Parathyroid adenoma (tissue), 2 donors: ENCODE measurements at regions not wholly inside any gene's neighbourhood (a gene's known extent, or its start where the extent isn't known, plus 50 kb on each side); places are given as distances from the start of the nearest gene placed in this dataset.

Source experiments
- H2AFZ ChIP-seq: fragments of 300-600 bp; sonication (generic); one replicate; pipeline ENCODE4 v1.7.0; 2017; ENCODE audit warnings: antibody characterized with exemption, mild to moderate bottlenecking
- H3K27ac ChIP-seq: fragments of 300-600 bp; sonication (generic); one replicate; pipeline ENCODE4 v1.7.0; 2017
- H3K27me3 ChIP-seq: fragments of 300-600 bp; sonication (generic); one replicate; pipeline ENCODE4 v1.7.0; 2017; ENCODE audit warnings: low read length; ENCODE audit not compliant: control insufficient read depth, insufficient read depth
- H3K36me3 ChIP-seq: fragments of 300-600 bp; sonication (generic); one replicate; pipeline ENCODE4 v1.7.0; 2017; ENCODE audit warnings: low read length; ENCODE audit not compliant: control insufficient read depth, insufficient read depth
- H3K4me1 ChIP-seq: fragments of 300-600 bp; sonication (generic); one replicate; pipeline ENCODE4 v1.7.0; 2017; ENCODE audit warnings: control low read depth
- H3K4me2 ChIP-seq: fragments of 300-600 bp; sonication (generic); one replicate; pipeline ENCODE4 v1.7.0; 2017; ENCODE audit warnings: low read length
- H3K4me3 ChIP-seq: fragments of 300-600 bp; sonication (generic); one replicate; pipeline ENCODE4 v1.7.0; 2017; ENCODE audit warnings: low read depth, low read length
- H3K79me2 ChIP-seq: fragments of 300-600 bp; sonication (generic); one replicate; pipeline ENCODE4 v1.7.0; 2017; ENCODE audit warnings: control low read depth
- H3K9ac ChIP-seq: fragments of 300-600 bp; sonication (generic); one replicate; pipeline ENCODE4 v1.7.0; 2017; ENCODE audit warnings: mild to moderate bottlenecking
- H3K9me3 ChIP-seq: fragments of 300-600 bp; sonication (generic); one replicate; pipeline ENCODE4 v1.7.0; 2017; ENCODE audit warnings: low read length; ENCODE audit not compliant: control insufficient read depth
- CTCF ChIP-seq: fragments of 300-600 bp; sonication (generic); IDR thresholded peaks from one replicate; pipeline ENCODE4 v1.7.0; 2017; ENCODE audit warnings: antibody characterized with exemption, mild to moderate bottlenecking
- donor health status: primary hyperparathyroidism.

GRCh38 chr6:150689900-150690590 lies 90.4 kb downstream of the PLEKHG1 start:
- H3K27me3 ChIP-seq: no peaks in the 10 kb centered on the region
- no peak for TF ChIP-seq CTCF

GRCh38 chr6:150690681-150691080 lies 91.0 kb downstream of the PLEKHG1 start:
- peaks cover 60% of the 10 kb centered on the region for H3K79me2 ChIP-seq
- no peaks in the 10 kb centered on the region for H3K36me3 ChIP-seq
- H3K27ac ChIP-seq: no peak overlapping the region
- H3K27me3 ChIP-seq: no peaks in the 10 kb centered on the region
- no peak overlapping the region for H2AFZ ChIP-seq
- H3K9me3 ChIP-seq: no peaks in the 10 kb centered on the region
- peaks cover 6% of the 10 kb centered on the region for H3K4me1 ChIP-seq
- no peak for TF ChIP-seq CTCF
- no peak overlapping the region for H3K4me3 ChIP-seq
- no peak overlapping the region for H3K9ac ChIP-seq
- no peak overlapping the region for H3K4me2 ChIP-seq

More at GRCh38 chr6:150689900-150690590, 90.4 kb downstream of the PLEKHG1 start:
- H3K9me3 ChIP-seq: no peaks in the 10 kb centered on the region
- no peak overlapping the region for H2AFZ ChIP-seq
- H3K4me2 ChIP-seq: no peak overlapping the region
- no peaks in the 10 kb centered on the region for H3K36me3 ChIP-seq
- H3K79me2 ChIP-seq: peaks cover 59% of the 10 kb centered on the region
- H3K27ac ChIP-seq: no peak overlapping the region
- H3K9ac ChIP-seq: no peak overlapping the region
- H3K4me1 ChIP-seq: peaks cover 6% of the 10 kb centered on the region
- no peak overlapping the region for H3K4me3 ChIP-seq

- no peaks in the 10 kb centered on the region for H3K27me3 ChIP-seq
- H3K4me2 ChIP-seq: no peak overlapping the region
- peaks cover 61% of the 10 kb centered on the region for H3K79me2 ChIP-seq
- no peaks in the 10 kb centered on the region for H3K9me3 ChIP-seq
- H2AFZ ChIP-seq: no peak overlapping the region
- no peaks in the 10 kb centered on the region for H3K36me3 ChIP-seq
- no peak overlapping the region for H3K4me3 ChIP-seq
- no peak overlapping the region for H3K9ac ChIP-seq
- peaks cover 6% of the 10 kb centered on the region for H3K4me1 ChIP-seq
- no peak for TF ChIP-seq CTCF
- H3K27ac ChIP-seq: no peak overlapping the region
Observed at GRCh38 chr6:150691463-150691862, 91.8 kb downstream of the PLEKHG1 start.

GRCh38 chr6:150692604-150693003 lies 92.9 kb downstream of the PLEKHG1 start:
- TF ChIP-seq CTCF: no peak

GRCh38 chr6:150694889-150695288 lies 95.2 kb downstream of the PLEKHG1 start:
- Histone ChIP-seq H3K27me3 (no peaks in the 10 kb centered on the region), H3K79me2 (peaks cover 70% of the 10 kb centered on the region), H3K4me3 (no peak overlapping the region), H3K27ac (no peak overlapping the region), H3K4me2 (no peak overlapping the region), H3K4me1 (peaks cover 6% of the 10 kb centered on the region), H2AFZ (no peak overlapping the region), H3K36me3 (no peaks in the 10 kb centered on the region), H3K9ac (no peak overlapping the region), H3K9me3 (no peaks in the 10 kb centered on the region)
- TF ChIP-seq CTCF: no peak

More at GRCh38 chr6:150692604-150693003, 92.9 kb downstream of the PLEKHG1 start:
- no peaks in the 10 kb centered on the region for H3K9me3 ChIP-seq
- H2AFZ ChIP-seq: no peak overlapping the region
- no peaks in the 10 kb centered on the region for H3K27me3 ChIP-seq
- H3K4me3 ChIP-seq: no peak overlapping the region
- peaks cover 60% of the 10 kb centered on the region for H3K79me2 ChIP-seq
- no peak overlapping the region for H3K27ac ChIP-seq
- H3K4me1 ChIP-seq: peaks cover 6% of the 10 kb centered on the region
- no peak overlapping the region for H3K9ac ChIP-seq
- no peaks in the 10 kb centered on the region for H3K36me3 ChIP-seq
- no peak overlapping the region for H3K4me2 ChIP-seq
